GM12878 (cell line): ENCODE measurements at regions not wholly inside any gene's neighbourhood (a gene's known extent, or its start where the extent isn't known, plus 50 kb on each side); places are given as distances from the start of the nearest gene placed in this dataset.

ENCODE experiments used
- ATAC-seq: fragments of 200-7000 bp; cut with Tn5 transposase; 3 replicates; pipeline ENCODE4 v1.9.1; 2020; ENCODE audit warnings: mild to moderate bottlenecking, moderate library complexity
- BruUV-seq: library from RNA; stranded (reverse); fragments of 400-500 nt; replicated peaks from 2 replicates; lab custom pipeline; 2021; lab: Mats Ljungman, UMichigan
- CTCF ChIA-PET: fragments of 300-600 bp; sonication (Branson Sonifier 250); formaldehyde crosslinking; extraction: SDS; loops from one replicate; lab custom pipeline; 2021; ENCODE audit warnings: inconsistent platforms; lab: Yijun Ruan, JAX
- POLR2A ChIA-PET: fragments of 350-600 bp; formaldehyde crosslinking; extraction: SDS; loops from one replicate; lab custom pipeline; 2021; ENCODE audit warnings: inconsistent platforms; lab: Charles Lee
- RAD21 ChIA-PET: fragments of 300-600 bp; sonication (Branson Sonifier 250); formaldehyde crosslinking; loops from one replicate; lab custom pipeline; 2023; ENCODE audit warnings: antibody characterized with exemption; ENCODE audit not compliant: unreplicated experiment; lab: Charles Lee
- SMC1A ChIA-PET: fragments of 300-600 bp; sonication (Branson Sonifier 250); formaldehyde crosslinking; loops from one replicate; lab custom pipeline; 2023; ENCODE audit not compliant: unreplicated experiment, uncharacterized antibody; lab: Charles Lee
- DNase-seq: peaks from one replicate; pipeline ENCODE4 v3.0.0-alpha.2; 2011; ENCODE audit warnings: low read depth, low spot score
- FAIRE-seq: peaks from 3 replicates; lab custom pipeline; 2011; peaks lifted over from hg19 to GRCh38; lab: Jason Lieb, UNC
- H2AFZ ChIP-seq: 2 replicates; pipeline ENCODE4 v1.6.0; 2011; ENCODE audit warnings: low read depth, low read length, control low read depth; ENCODE audit not compliant: control insufficient read depth
- H3K27ac ChIP-seq: 2 replicates; pipeline ENCODE4 v1.5.1; 2011; ENCODE audit warnings: control low read depth; ENCODE audit not compliant: control insufficient read depth, insufficient read depth
- H3K27me3 ChIP-seq, 2 experiments: replicated peaks in 1 of 2; 2 replicates each; pipeline versions ENCODE4 v1.6.0 to v1.6.1; 2011; ENCODE audit warnings: low read length in 1 of 2; ENCODE audit not compliant: control insufficient read depth in 2 of 2, insufficient read depth in 2 of 2
- H3K36me3 ChIP-seq, 2 experiments: 2 replicates each; pipeline ENCODE4 v1.5.1; 2011; ENCODE audit warnings: low read length in 1 of 2; ENCODE audit not compliant: control insufficient read depth in 2 of 2, insufficient read depth in 2 of 2
- H3K4me1 ChIP-seq: 2 replicates; pipeline ENCODE4 v1.6.1; 2011; ENCODE audit warnings: mild to moderate bottlenecking, low read length, moderate library complexity, mixed read lengths; ENCODE audit not compliant: control insufficient read depth, insufficient read depth
- H3K4me2 ChIP-seq: 2 replicates; pipeline ENCODE4 v1.6.0; 2011; ENCODE audit warnings: control low read depth; ENCODE audit not compliant: control insufficient read depth, insufficient read depth
- H3K4me3 ChIP-seq: fragments of 200-600 bp; sonication (generic); 2 replicates; pipeline ENCODE4 v1.5.1; 2016
- H3K79me2 ChIP-seq: 2 replicates; pipeline ENCODE4 v1.6.0; 2011; ENCODE audit warnings: low read length; ENCODE audit not compliant: control insufficient read depth, insufficient read depth
- H3K9ac ChIP-seq: 2 replicates; pipeline ENCODE4 v1.8.0; 2011; ENCODE audit warnings: low read length, control low read depth, mixed read lengths; ENCODE audit not compliant: control insufficient read depth, insufficient read depth
- H3K9me3 ChIP-seq: replicated peaks from 3 replicates; pipeline ENCODE4 v1.5.1; 2011; ENCODE audit warnings: mild to moderate bottlenecking, low read length; ENCODE audit not compliant: control insufficient read depth, insufficient read depth
- H4K20me1 ChIP-seq: 2 replicates; pipeline ENCODE4 v1.6.0; 2011; ENCODE audit not compliant: control insufficient read depth, insufficient read depth
- BACH1 ChIP-seq: fragments of 450-650 bp; IDR thresholded peaks from 2 replicates; pipeline ENCODE4 v1.6.1; 2017; ENCODE audit warnings: mild to moderate bottlenecking, borderline replicate concordance
- ESRRA ChIP-seq: IDR thresholded peaks from 2 replicates; pipeline ENCODE4 v1.6.1; 2012; ENCODE audit warnings: mild to moderate bottlenecking, low read length, improper control_type of control experiment
- NFYA ChIP-seq: IDR thresholded peaks from 2 replicates; pipeline ENCODE4 v1.6.1; 2011; ENCODE audit warnings: low read depth, mild to moderate bottlenecking, low read length, improper control_type of control experiment, borderline replicate concordance
- SRF ChIP-seq, 2 experiments: IDR thresholded peaks; 2 replicates each; pipeline ENCODE4 v1.6.1; 2011; ENCODE audit warnings: low read depth in 2 of 2, low read length in 2 of 2, mild to moderate bottlenecking in 1 of 2, moderate library complexity in 1 of 2
- WGBS: methylation state at CpG from one replicate; pipeline ENCODE4 v1.1.6; 2016; ENCODE audit warnings: low lambda C conversion rate; ENCODE audit not compliant: insufficient replicate concordance, insufficient coverage; ENCODE audit errors: missing lambda C conversion rate; 5-methylcytosine and 5-hydroxymethylcytosine counted together
- in situ Hi-C: fragments of 300-500 bp; cut with MboI; formaldehyde crosslinking; loops from 9 replicates; pipeline ENCODE4 v1.14.3; 2018; ENCODE audit warnings: mixed read lengths
- intact Hi-C: fragments of 100-400 bp; cut with micrococcal nuclease; formaldehyde crosslinking; loops from one replicate; pipeline ENCODE4 v1.14.2; 2022; ENCODE audit not compliant: unreplicated experiment
- TF ChIP-seq, protein P1 (sequence below): fragments of 150-350 bp; IDR thresholded peaks from 2 replicates; pipeline ENCODE4 v1.6.1; 2014; ENCODE audit warnings: mild to moderate bottlenecking, low read depth, low read length
- TF ChIP-seq, protein P2 (sequence below): IDR thresholded peaks from 2 replicates; pipeline ENCODE4 v1.6.1; 2011; ENCODE audit warnings: borderline replicate concordance, low read depth, mild to moderate bottlenecking, moderate library complexity, low read length; ENCODE audit not compliant: insufficient read depth, poor library complexity, severe bottlenecking
- TF ChIP-seq, protein P3 (sequence below): fragments of 450-650 bp; IDR thresholded peaks from 2 replicates; pipeline ENCODE4 v1.6.1; 2014; ENCODE audit warnings: mild to moderate bottlenecking
- TF ChIP-seq, protein P4 (sequence below): IDR thresholded peaks from 2 replicates; pipeline ENCODE4 v1.6.1; 2012; ENCODE audit warnings: low read depth, low read length, improper control_type of control experiment
- TF ChIP-seq, protein P5 (sequence below): fragments of 450-650 bp; IDR thresholded peaks from 2 replicates; pipeline ENCODE4 v1.6.1; 2016; ENCODE audit warnings: mild to moderate bottlenecking, moderate library complexity, borderline replicate concordance
- TF ChIP-seq, protein P6 (sequence below): fragments of 450-650 bp; formaldehyde crosslinking; IDR thresholded peaks from 2 replicates; pipeline ENCODE4 v1.4.0; 2022; ENCODE audit warnings: mild to moderate bottlenecking, moderate library complexity

DNA sequence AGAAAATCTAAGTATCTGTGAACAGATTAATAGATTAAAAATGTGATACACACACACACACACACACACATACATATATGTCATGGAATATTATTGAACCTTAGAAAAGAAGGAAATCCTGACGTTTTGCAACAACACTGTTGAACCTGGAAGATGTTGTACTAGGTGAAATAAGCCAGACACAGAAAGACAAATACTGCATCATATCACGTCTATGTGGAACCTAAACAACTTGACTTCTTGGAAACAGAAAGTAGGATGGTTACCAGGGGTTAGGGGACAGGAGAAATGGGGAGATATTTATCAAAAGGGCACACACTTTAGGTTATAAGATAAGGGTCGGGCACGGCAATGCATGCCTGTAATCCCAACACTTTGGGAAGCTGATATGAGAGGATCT lies 698.4 kb upstream of the ID2 start:
- H3K4me2 ChIP-seq: no peak overlapping the region
- H3K27me3 ChIP-seq: no peaks in the 10 kb centered on the region
- H3K27ac ChIP-seq: no peak overlapping the region
- no peaks in the 10 kb centered on the region for H4K20me1 ChIP-seq
- POLR2A ChIA-PET: interaction anchor here (0.6 kb wide), 1 partner anchor 23 kb away, joined by 4 read pairs; no protein-coding TSS in a partner anchor
- peaks cover 5% of the 10 kb centered on the region for H3K9me3 ChIP-seq
- H3K4me3 ChIP-seq: no peak overlapping the region
- H2AFZ ChIP-seq: no peak overlapping the region
- CTCF ChIA-PET: interaction anchor here (0.6 to 2.0 kb wide), 3 partner anchors 8 to 164 kb away, joined by 3 to 8 read pairs (median 6); no protein-coding TSS in a partner anchor
- H3K9ac ChIP-seq: no peak overlapping the region
- SMC1A ChIA-PET: interaction anchor here (0.6 to 0.7 kb wide), 3 partner anchors 12 to 92 kb away, joined by 3 to 4 read pairs (median 4); no protein-coding TSS in a partner anchor
- DNase-seq (no peak), FAIRE-seq (no peak), ATAC-seq (no peak)
- in situ Hi-C loops: no loop called here
- H3K4me1 ChIP-seq: peaks cover 11% of the 10 kb centered on the region
- RAD21 ChIA-PET: interaction anchor here (0.8 to 0.9 kb wide), 2 partner anchors 12 to 13 kb away, joined by 3 read pairs; no protein-coding TSS in a partner anchor
- no peaks in the 10 kb centered on the region for H3K79me2 ChIP-seq
- intact Hi-C loops: no loop called here
- 28% methylated on average over 4 of the region's 4 CpGs for WGBS
- H3K36me3 ChIP-seq: no peaks in the 10 kb centered on the region
- no TSS peak for BruUV-seq
- TF ChIP-seq, protein P1, sequence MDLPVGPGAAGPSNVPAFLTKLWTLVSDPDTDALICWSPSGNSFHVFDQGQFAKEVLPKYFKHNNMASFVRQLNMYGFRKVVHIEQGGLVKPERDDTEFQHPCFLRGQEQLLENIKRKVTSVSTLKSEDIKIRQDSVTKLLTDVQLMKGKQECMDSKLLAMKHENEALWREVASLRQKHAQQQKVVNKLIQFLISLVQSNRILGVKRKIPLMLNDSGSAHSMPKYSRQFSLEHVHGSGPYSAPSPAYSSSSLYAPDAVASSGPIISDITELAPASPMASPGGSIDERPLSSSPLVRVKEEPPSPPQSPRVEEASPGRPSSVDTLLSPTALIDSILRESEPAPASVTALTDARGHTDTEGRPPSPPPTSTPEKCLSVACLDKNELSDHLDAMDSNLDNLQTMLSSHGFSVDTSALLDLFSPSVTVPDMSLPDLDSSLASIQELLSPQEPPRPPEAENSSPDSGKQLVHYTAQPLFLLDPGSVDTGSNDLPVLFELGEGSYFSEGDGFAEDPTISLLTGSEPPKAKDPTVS: no peak
- TF ChIP-seq, protein P2, sequence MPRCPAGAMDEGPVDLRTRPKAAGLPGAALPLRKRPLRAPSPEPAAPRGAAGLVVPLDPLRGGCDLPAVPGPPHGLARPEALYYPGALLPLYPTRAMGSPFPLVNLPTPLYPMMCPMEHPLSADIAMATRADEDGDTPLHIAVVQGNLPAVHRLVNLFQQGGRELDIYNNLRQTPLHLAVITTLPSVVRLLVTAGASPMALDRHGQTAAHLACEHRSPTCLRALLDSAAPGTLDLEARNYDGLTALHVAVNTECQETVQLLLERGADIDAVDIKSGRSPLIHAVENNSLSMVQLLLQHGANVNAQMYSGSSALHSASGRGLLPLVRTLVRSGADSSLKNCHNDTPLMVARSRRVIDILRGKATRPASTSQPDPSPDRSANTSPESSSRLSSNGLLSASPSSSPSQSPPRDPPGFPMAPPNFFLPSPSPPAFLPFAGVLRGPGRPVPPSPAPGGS: no peak
- TF ChIP-seq, protein P3, sequence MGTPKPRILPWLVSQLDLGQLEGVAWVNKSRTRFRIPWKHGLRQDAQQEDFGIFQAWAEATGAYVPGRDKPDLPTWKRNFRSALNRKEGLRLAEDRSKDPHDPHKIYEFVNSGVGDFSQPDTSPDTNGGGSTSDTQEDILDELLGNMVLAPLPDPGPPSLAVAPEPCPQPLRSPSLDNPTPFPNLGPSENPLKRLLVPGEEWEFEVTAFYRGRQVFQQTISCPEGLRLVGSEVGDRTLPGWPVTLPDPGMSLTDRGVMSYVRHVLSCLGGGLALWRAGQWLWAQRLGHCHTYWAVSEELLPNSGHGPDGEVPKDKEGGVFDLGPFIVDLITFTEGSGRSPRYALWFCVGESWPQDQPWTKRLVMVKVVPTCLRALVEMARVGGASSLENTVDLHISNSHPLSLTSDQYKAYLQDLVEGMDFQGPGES: no peak
- TF ChIP-seq, protein P4, sequence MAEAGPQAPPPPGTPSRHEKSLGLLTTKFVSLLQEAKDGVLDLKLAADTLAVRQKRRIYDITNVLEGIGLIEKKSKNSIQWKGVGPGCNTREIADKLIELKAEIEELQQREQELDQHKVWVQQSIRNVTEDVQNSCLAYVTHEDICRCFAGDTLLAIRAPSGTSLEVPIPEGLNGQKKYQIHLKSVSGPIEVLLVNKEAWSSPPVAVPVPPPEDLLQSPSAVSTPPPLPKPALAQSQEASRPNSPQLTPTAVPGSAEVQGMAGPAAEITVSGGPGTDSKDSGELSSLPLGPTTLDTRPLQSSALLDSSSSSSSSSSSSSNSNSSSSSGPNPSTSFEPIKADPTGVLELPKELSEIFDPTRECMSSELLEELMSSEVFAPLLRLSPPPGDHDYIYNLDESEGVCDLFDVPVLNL: no peak
- TF ChIP-seq NFYA (no peak), SRF (IDR thresholded peaks at IDR 0.05; ENCODE audit: low read depth in 2 of 2, low read length in 2 of 2) (no peak), ESRRA (no peak), BACH1 (no peak)
- TF ChIP-seq, protein P5, sequence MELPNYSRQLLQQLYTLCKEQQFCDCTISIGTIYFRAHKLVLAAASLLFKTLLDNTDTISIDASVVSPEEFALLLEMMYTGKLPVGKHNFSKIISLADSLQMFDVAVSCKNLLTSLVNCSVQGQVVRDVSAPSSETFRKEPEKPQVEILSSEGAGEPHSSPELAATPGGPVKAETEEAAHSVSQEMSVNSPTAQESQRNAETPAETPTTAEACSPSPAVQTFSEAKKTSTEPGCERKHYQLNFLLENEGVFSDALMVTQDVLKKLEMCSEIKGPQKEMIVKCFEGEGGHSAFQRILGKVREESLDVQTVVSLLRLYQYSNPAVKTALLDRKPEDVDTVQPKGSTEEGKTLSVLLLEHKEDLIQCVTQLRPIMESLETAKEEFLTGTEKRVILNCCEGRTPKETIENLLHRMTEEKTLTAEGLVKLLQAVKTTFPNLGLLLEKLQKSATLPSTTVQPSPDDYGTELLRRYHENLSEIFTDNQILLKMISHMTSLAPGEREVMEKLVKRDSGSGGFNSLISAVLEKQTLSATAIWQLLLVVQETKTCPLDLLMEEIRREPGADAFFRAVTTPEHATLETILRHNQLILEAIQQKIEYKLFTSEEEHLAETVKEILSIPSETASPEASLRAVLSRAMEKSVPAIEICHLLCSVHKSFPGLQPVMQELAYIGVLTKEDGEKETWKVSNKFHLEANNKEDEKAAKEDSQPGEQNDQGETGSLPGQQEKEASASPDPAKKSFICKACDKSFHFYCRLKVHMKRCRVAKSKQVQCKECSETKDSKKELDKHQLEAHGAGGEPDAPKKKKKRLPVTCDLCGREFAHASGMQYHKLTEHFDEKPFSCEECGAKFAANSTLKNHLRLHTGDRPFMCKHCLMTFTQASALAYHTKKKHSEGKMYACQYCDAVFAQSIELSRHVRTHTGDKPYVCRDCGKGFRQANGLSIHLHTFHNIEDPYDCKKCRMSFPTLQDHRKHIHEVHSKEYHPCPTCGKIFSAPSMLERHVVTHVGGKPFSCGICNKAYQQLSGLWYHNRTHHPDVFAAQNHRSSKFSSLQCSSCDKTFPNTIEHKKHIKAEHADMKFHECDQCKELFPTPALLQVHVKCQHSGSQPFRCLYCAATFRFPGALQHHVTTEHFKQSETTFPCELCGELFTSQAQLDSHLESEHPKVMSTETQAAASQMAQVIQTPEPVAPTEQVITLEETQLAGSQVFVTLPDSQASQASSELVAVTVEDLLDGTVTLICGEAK: no peak
- TF ChIP-seq, protein P6, sequence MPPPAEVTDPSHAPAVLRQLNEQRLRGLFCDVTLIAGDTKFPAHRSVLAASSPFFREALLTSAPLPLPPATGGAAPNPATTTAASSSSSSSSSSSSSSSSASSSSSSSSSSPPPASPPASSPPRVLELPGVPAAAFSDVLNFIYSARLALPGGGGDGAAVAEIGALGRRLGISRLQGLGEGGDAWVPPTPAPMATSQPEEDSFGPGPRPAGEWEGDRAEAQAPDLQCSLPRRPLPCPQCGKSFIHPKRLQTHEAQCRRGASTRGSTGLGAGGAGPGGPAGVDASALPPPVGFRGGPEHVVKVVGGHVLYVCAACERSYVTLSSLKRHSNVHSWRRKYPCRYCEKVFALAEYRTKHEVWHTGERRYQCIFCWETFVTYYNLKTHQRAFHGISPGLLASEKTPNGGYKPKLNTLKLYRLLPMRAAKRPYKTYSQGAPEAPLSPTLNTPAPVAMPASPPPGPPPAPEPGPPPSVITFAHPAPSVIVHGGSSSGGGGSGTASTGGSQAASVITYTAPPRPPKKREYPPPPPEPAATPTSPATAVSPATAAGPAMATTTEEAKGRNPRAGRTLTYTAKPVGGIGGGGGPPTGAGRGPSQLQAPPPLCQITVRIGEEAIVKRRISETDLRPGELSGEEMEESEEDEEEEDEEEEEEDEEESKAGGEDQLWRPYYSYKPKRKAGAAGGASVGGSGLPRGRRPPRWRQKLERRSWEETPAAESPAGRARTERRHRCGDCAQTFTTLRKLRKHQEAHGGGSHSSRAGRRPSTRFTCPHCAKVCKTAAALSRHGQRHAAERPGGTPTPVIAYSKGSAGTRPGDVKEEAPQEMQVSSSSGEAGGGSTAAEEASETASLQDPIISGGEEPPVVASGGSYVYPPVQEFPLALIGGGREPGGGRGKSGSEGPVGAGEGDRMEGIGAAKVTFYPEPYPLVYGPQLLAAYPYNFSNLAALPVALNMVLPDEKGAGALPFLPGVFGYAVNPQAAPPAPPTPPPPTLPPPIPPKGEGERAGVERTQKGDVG (CRISPR knock-in tag): no peak
